ENCODE measurements at regions not wholly inside any gene's neighbourhood (a gene's known extent, or its start where the extent isn't known, plus 50 kb on each side); places are given as distances from the start of the nearest gene placed in this dataset.

DNA sequence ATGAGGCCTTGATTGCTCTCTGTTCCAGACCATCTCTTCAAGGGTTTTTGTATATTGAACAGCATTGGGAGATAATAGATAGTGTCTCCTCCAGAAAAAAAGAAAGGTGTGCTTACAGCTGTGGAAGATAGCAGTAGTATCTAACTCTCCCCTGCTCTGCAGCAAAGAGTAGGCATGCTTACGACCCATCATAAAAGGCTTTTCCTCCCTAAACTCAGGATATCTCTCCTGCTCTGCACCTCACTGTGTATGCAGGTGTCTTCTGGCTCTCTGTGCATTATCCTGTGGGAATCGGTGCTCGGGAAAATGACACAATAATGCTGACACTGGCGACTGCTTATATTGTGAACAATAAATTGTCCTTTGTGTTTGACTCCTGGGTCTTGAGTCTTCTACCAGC, 216.0 kb downstream of the RAB28 start:
- Histone ChIP-seq H3K9me3 (ENCODE audit: control insufficient read depth in 4 of 4, low read length in 3 of 4) (no peaks in the 10 kb centered on the region), H3K36me3 (ENCODE audit: control insufficient read depth in 4 of 4, insufficient read depth in 3 of 4, low read depth in 1 of 4, low read length in 3 of 4) (no peaks in the 10 kb centered on the region), H3K27ac (ENCODE audit: low read depth in 1 of 2, low read length in 2 of 2) (no peak overlapping the region), H3K4me3 (ENCODE audit: low read depth in 1 of 3, low read length in 3 of 3) (no peak overlapping the region), H3K27me3 (ENCODE audit: control insufficient read depth in 4 of 4, insufficient read depth in 4 of 4, low read length in 3 of 4) (no peaks in the 10 kb centered on the region), H3K4me1 (ENCODE audit: control insufficient read depth in 4 of 4, insufficient read depth in 4 of 4, low read length in 3 of 4) (no peaks in the 10 kb centered on the region), H3K9ac (ENCODE audit: low read depth in 1 of 2, low read length in 2 of 2) (no peak overlapping the region)
- TF ChIP-seq, protein P1, sequence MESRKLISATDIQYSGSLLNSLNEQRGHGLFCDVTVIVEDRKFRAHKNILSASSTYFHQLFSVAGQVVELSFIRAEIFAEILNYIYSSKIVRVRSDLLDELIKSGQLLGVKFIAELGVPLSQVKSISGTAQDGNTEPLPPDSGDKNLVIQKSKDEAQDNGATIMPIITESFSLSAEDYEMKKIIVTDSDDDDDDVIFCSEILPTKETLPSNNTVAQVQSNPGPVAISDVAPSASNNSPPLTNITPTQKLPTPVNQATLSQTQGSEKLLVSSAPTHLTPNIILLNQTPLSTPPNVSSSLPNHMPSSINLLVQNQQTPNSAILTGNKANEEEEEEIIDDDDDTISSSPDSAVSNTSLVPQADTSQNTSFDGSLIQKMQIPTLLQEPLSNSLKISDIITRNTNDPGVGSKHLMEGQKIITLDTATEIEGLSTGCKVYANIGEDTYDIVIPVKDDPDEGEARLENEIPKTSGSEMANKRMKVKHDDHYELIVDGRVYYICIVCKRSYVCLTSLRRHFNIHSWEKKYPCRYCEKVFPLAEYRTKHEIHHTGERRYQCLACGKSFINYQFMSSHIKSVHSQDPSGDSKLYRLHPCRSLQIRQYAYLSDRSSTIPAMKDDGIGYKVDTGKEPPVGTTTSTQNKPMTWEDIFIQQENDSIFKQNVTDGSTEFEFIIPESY (IDR thresholded peaks at IDR 0.05): no peak
- TF ChIP-seq JUND (IDR thresholded peaks at IDR 0.05) (no peak), SP1 (IDR thresholded peaks at IDR 0.05) (no peak), YY1 (IDR thresholded peaks at IDR 0.05) (no peak), RAD21 (IDR thresholded peaks at IDR 0.05) (no peak), FOXA1 (IDR thresholded peaks at IDR 0.05) (no peak), FOXA2 (IDR thresholded peaks at IDR 0.05) (no peak), GABPA (IDR thresholded peaks at IDR 0.05 in 1 of 2, conservative IDR thresholded peaks at IDR 0.05 in 1 of 2) (no peak), EGR1 (IDR thresholded peaks at IDR 0.05; ENCODE audit: low read depth in 2 of 2) (no peak), NR2F2 (IDR thresholded peaks at IDR 0.05) (no peak)
- TF ChIP-seq, protein P2, sequence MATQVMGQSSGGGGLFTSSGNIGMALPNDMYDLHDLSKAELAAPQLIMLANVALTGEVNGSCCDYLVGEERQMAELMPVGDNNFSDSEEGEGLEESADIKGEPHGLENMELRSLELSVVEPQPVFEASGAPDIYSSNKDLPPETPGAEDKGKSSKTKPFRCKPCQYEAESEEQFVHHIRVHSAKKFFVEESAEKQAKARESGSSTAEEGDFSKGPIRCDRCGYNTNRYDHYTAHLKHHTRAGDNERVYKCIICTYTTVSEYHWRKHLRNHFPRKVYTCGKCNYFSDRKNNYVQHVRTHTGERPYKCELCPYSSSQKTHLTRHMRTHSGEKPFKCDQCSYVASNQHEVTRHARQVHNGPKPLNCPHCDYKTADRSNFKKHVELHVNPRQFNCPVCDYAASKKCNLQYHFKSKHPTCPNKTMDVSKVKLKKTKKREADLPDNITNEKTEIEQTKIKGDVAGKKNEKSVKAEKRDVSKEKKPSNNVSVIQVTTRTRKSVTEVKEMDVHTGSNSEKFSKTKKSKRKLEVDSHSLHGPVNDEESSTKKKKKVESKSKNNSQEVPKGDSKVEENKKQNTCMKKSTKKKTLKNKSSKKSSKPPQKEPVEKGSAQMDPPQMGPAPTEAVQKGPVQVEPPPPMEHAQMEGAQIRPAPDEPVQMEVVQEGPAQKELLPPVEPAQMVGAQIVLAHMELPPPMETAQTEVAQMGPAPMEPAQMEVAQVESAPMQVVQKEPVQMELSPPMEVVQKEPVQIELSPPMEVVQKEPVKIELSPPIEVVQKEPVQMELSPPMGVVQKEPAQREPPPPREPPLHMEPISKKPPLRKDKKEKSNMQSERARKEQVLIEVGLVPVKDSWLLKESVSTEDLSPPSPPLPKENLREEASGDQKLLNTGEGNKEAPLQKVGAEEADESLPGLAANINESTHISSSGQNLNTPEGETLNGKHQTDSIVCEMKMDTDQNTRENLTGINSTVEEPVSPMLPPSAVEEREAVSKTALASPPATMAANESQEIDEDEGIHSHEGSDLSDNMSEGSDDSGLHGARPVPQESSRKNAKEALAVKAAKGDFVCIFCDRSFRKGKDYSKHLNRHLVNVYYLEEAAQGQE (IDR thresholded peaks at IDR 0.05): no peak
- TF ChIP-seq, protein P3, sequence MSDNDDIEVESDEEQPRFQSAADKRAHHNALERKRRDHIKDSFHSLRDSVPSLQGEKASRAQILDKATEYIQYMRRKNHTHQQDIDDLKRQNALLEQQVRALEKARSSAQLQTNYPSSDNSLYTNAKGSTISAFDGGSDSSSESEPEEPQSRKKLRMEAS (IDR thresholded peaks at IDR 0.05): no peak
- WGBS: 94% methylated on average over 4 of the region's 4 CpGs
- no peak for DNase-seq (ENCODE audit: low spot score)

DNA sequence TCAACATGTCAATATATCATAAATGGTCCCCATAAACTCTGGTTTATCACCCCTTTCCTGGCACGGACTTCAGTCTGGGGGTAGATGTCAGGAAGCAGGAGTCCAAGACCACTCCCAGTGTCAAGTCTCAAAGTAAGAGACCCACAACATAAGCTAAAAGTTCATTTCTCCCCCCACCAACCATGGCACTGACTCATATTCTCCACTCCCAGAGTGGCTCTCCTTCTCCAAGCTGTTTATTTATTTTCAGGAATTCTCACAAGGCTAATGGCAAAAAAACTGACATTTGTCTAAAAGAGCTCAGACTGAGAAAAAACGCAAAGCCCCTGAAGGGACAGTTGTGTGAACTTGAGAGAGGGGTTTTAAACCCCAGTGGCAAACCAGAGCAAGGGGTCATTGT, 217.0 kb downstream of the RAB28 start:
- Histone ChIP-seq H3K27me3 (ENCODE audit: control insufficient read depth in 4 of 4, insufficient read depth in 4 of 4, low read length in 3 of 4) (no peaks in the 10 kb centered on the region), H3K9ac (ENCODE audit: low read depth in 1 of 2, low read length in 2 of 2) (no peak overlapping the region), H3K4me3 (ENCODE audit: low read depth in 1 of 3, low read length in 3 of 3) (no peak overlapping the region), H3K9me3 (ENCODE audit: control insufficient read depth in 4 of 4, low read length in 3 of 4) (no peaks in the 10 kb centered on the region), H3K36me3 (ENCODE audit: control insufficient read depth in 4 of 4, insufficient read depth in 3 of 4, low read depth in 1 of 4, low read length in 3 of 4) (no peaks in the 10 kb centered on the region), H3K27ac (ENCODE audit: low read depth in 1 of 2, low read length in 2 of 2) (no peak overlapping the region), H3K4me1 (ENCODE audit: control insufficient read depth in 4 of 4, insufficient read depth in 4 of 4, low read length in 3 of 4) (no peaks in the 10 kb centered on the region)
- no peak for DNase-seq (ENCODE audit: low spot score)
- TF ChIP-seq, protein P4, sequence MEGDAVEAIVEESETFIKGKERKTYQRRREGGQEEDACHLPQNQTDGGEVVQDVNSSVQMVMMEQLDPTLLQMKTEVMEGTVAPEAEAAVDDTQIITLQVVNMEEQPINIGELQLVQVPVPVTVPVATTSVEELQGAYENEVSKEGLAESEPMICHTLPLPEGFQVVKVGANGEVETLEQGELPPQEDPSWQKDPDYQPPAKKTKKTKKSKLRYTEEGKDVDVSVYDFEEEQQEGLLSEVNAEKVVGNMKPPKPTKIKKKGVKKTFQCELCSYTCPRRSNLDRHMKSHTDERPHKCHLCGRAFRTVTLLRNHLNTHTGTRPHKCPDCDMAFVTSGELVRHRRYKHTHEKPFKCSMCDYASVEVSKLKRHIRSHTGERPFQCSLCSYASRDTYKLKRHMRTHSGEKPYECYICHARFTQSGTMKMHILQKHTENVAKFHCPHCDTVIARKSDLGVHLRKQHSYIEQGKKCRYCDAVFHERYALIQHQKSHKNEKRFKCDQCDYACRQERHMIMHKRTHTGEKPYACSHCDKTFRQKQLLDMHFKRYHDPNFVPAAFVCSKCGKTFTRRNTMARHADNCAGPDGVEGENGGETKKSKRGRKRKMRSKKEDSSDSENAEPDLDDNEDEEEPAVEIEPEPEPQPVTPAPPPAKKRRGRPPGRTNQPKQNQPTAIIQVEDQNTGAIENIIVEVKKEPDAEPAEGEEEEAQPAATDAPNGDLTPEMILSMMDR (IDR thresholded peaks at IDR 0.05; ENCODE audit: low read depth, low read length, missing input control): no peak
- TF ChIP-seq RXRA (IDR thresholded peaks at IDR 0.05) (no peak), TAF1 (conservative IDR thresholded peaks at IDR 0.05) (no peak), HNF4G (IDR thresholded peaks at IDR 0.05) (no peak), FOXA2 (IDR thresholded peaks at IDR 0.05) (no peak), NR2F2 (IDR thresholded peaks at IDR 0.05) (no peak), RAD21 (IDR thresholded peaks at IDR 0.05) (no peak), FOXA1 (IDR thresholded peaks at IDR 0.05) (no peak), YY1 (IDR thresholded peaks at IDR 0.05) (no peak), JUND (IDR thresholded peaks at IDR 0.05) (no peak), HNF4A (conservative IDR thresholded peaks at IDR 0.05) (no peak), EGR1 (IDR thresholded peaks at IDR 0.05; ENCODE audit: low read depth in 2 of 2) (no peak), GABPA (IDR thresholded peaks at IDR 0.05 in 1 of 2, conservative IDR thresholded peaks at IDR 0.05 in 1 of 2) (no peak), SP1 (IDR thresholded peaks at IDR 0.05) (no peak)
- TF ChIP-seq, protein P2 (IDR thresholded peaks at IDR 0.05): no peak
- TF ChIP-seq, protein P5, sequence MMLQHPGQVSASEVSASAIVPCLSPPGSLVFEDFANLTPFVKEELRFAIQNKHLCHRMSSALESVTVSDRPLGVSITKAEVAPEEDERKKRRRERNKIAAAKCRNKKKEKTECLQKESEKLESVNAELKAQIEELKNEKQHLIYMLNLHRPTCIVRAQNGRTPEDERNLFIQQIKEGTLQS (IDR thresholded peaks at IDR 0.05): no peak
- 84% methylated on average over 2 of the region's 2 CpGs for WGBS
